RWPE1 (cell line): ENCODE measurements at regions not wholly inside any gene's neighbourhood (a gene's known extent, or its start where the extent isn't known, plus 50 kb on each side); places are given as distances from the start of the nearest gene placed in this dataset.

ENCODE experiments used
- CTCF ChIA-PET: fragments of 350-600 bp; sonication (Branson Sonifier 250); formaldehyde crosslinking; extraction: SDS; loops from one replicate; lab custom pipeline; 2021; lab: Yijun Ruan, JAX
- POLR2A ChIA-PET: fragments of 400-600 bp; formaldehyde crosslinking; extraction: SDS; loops from one replicate; lab custom pipeline; 2020; ENCODE audit warnings: antibody characterized with exemption; ENCODE audit not compliant: low non-redundant PET; lab: Yijun Ruan, JAX
- DNase-seq: peaks from one replicate; pipeline ENCODE4 v3.0.0; 2012; ENCODE audit warnings: low spot score
- H3K27ac ChIP-seq: fragments of 450-650 bp; 2 replicates; pipeline ENCODE4 v1.5.1; 2017
- CTCF ChIP-seq: fragments of 450-650 bp; conservative IDR thresholded peaks from 2 replicates; pipeline ENCODE4 v1.5.1; 2017; ENCODE audit warnings: low read depth, mild to moderate bottlenecking

GRCh38 chr12:25755136-25755970 lies 202.3 kb upstream of the LMNTD1 start:
- no peak overlapping the region for H3K27ac ChIP-seq
- ChIA-PET POLR2A (no interaction called here), CTCF (interaction anchor here (0.7 kb wide), 1 partner anchor 59 kb away, joined by 4 read pairs; no protein-coding TSS in a partner anchor)
- TF ChIP-seq CTCF: no peak
- DNase-seq: no peak

DNA sequence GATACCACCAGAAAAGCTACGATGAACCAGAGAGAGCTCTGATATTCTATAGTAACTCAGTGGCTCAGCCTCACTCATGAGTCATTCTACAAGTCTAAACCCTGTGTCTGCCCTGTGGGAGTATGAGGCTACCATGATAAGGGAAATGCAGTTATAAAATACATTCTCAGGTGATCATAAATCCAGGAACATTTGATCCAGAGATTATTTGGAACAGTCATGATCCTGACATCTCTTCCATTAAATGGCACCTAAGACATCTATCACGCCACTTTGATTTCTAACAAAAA lies 202.6 kb upstream of the RASSF8 start:
- TF ChIP-seq CTCF: no peak
- DNase-seq: peak; percentile 21
- no peak overlapping the region for H3K27ac ChIP-seq
- CTCF ChIA-PET: no interaction called here
- POLR2A ChIA-PET: no interaction called here

GRCh38 chr12:25757037-25757665 lies 201.3 kb upstream of the RASSF8 start:
- ChIA-PET POLR2A (no interaction called here), CTCF (no interaction called here)
- TF ChIP-seq CTCF: no peak
- DNase-seq: no peak
- no peak overlapping the region for H3K27ac ChIP-seq

DNA sequence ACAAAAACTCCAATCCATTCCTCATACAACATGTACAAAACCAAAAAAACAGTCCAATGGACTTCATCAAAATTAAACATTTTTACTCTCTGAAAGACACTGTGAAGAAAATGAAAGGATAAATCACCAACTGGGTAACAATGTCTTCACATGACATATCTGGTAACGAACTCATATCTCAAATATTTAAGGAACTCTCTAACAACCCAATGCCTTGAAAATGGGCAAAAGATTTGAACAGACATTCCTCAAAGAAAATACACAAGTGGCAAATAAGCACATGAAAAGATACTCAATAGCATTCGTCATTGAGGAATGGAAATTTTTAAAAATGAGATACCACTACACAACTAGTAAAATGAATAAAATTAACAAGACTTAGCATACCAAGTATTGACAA lies 198.7 kb upstream of the RASSF8 start:
- no peak for DNase-seq
- CTCF ChIA-PET: no interaction called here
- TF ChIP-seq CTCF: no peak
- H3K27ac ChIP-seq: no peak overlapping the region
- POLR2A ChIA-PET: no interaction called here

DNA sequence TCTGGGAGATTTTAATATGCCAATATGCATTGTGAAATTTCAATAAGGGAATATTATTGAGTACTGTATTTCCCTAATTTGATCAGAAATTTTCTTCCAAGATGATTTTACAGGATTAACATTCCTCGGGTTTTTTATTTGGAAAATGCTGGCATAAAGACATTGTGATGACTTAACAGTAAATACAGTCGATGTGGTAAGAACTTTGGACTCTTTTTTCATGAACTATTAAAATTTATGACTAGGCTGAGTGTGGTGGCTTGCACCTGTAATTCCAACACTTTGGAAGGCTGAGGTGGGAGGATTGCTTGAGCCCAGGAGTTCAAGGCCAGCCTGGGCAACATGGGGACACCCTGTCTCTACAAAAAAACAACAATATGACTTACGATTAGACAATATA lies 197.1 kb upstream of the RASSF8 start:
- TF ChIP-seq CTCF: no peak
- ChIA-PET CTCF (no interaction called here), POLR2A (no interaction called here)
- no peak overlapping the region for H3K27ac ChIP-seq
- DNase-seq: no peak

DNA sequence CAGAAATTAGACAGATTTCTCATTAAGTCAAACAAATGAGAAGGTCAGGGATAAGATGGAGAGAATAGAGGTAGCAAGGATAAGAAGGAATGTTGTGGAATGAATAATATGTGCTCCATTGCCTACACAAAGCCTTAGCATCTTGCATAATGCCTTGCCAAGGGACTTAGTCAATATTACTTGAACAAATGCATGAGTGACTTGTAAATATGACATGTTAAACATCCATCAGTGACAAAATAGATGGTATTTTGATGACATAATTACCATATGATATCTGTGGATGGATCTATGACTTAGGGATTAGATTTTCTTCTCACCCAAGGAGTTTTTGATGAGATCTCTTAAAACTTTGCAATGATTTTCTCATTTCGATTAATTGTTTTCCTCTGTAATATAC lies 194.1 kb upstream of the RASSF8 start:
- no peak for DNase-seq
- no peak overlapping the region for H3K27ac ChIP-seq
- no peak for TF ChIP-seq CTCF
- ChIA-PET CTCF (no interaction called here), POLR2A (no interaction called here)
